Central memory CD4-positive, alpha-beta T cell (primary cell): ENCODE measurements at regions not wholly inside any gene's neighbourhood (a gene's known extent, or its start where the extent isn't known, plus 50 kb on each side); places are given as distances from the start of the nearest gene placed in this dataset.

Source experiments
- DNase-seq: peaks from one replicate; pipeline ENCODE4 v3.0.0; 2022

DNA sequence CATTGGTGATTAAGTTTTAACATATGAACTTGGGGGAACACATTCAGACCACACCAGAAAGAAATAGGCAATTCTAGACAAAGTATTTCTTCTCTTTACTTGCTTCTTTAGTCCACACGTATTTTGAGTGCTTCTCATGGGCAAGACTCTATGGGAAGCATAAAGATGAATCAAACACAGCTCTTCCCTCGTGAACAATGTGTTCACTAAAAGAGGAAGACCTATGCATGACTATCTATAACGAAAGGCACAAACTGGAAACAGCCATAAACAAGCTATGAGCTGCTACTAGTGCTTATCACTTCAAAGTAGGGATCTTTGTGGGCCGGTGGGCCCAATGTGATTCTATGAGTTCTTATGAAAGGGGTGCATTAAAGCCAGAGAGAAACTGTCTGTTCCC lies 53.0 kb upstream of the PRDX6 start:
- DNase-seq = no peak

DNA sequence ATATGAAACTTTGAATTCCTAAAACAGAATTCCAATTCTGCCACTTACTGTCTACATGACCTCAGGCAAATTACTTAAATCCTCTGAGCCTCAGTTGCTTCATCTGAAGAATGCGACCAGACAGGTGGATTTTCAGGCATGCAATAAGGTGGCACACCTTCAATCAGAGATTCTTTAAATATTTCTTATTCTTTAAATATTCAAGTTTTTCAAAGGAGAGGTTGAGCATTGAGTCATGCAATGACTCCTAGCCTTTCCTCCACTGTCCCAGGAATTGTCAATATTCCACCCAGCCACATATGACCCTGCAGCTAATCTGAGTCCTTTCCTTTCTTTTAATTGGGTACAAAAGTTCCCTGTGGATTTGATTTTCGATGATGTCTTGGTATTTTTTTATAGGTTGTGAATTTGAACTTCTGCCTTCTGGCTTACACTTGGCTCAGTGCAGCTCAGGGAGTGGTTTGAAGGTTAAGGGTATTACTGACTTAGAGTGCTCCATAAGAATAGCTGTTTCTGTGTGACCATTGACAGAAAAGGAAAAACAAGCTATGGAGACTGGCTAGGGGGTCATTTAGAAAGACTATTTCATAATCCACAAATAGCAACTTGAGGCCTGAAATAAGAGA lies 52.2 kb upstream of the PRDX6 start:
- no peak for DNase-seq

DNA sequence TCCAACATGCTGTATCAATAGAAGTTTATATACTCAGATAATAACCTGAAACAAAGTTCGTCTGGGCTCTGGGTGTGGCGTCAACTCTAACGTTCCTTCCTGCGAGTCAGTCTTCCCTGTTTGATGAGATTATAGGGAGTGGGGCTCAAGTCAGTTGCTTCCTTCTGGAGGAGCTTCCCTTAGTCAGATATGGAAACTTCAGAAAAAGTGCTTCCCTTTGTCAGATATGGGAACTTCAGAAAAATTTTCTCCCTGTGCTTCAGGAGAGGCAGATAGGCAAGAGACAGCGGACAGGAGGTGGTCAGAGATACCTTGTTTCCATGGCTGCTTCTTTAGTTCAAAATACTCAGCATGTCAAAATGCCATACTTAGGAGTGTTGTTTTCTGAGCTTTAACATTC lies 51.1 kb upstream of the PRDX6 start:
- DNase-seq = no peak

DNA sequence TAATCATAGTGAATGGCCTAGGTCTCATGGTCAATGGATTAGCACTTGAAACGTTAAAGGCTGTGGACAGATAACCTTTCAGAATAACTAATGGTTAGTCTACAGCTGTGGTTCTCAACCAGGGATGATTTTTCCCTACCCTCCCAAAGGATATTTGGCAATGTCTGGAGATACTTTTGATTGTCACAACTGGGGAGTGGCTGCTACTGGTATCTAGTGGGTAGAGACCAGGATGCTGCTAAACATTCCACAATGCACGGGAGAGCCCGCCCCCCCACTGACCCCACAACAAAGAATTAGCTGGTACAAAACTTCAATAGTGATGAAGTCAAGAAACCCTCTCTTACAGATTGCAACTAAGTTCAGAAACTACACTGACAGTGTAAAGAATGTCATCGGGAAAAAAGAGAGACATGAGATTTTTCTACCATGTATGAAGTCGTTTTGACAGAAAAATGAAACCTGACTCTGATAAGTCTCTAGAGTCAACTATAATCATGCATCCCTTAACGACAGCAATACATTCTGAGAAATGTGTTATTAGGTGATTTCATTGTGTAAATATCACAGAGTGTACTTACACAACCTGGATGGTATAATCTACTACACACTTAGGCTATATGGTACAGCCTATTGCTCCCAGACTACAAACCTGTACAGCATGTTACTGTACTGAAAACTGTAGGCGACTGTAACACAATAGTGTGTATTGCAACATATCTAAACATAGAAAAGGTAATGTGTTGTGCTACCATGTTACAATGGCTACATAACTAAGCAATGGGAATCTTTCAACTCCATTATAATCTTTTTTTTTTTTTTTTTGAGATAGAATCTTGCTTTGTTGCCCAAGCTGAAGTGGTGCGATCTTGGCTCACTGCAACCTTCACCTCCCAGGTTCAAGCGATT lies 49.7 kb upstream of the PRDX6 start:
- no peak for DNase-seq
